Lower lobe of right lung (tissue), 2 donors: ENCODE measurements at regions not wholly inside any gene's neighbourhood (a gene's known extent, or its start where the extent isn't known, plus 50 kb on each side); places are given as distances from the start of the nearest gene placed in this dataset.

ENCODE experiments used
- ATAC-seq, 2 donors: fragments of 200-7000 bp; cut with Tn5 transposase; one replicate each; pipeline ENCODE4 v1.9.1; 2020 to 2022; ENCODE audit warnings: mild to moderate bottlenecking in 2 of 2, moderate library complexity in 2 of 2
- DNase-seq: peaks from one replicate; pipeline ENCODE4 v3.0.0-alpha.2; 2020
- H3K27ac ChIP-seq: fragments of 200-600 bp; one replicate; pipeline ENCODE4 v1.8.0; 2022
- H3K27me3 ChIP-seq: fragments of 200-600 bp; one replicate; pipeline ENCODE4 v1.8.0; 2022; ENCODE audit warnings: low read depth
- H3K36me3 ChIP-seq: fragments of 200-600 bp; one replicate; pipeline ENCODE4 v1.8.0; 2022; ENCODE audit warnings: mild to moderate bottlenecking
- H3K4me1 ChIP-seq: fragments of 200-600 bp; one replicate; pipeline ENCODE4 v1.8.0; 2022
- H3K4me3 ChIP-seq: fragments of 200-600 bp; one replicate; pipeline ENCODE4 v1.8.0; 2022; ENCODE audit warnings: mild to moderate bottlenecking
- H3K9me3 ChIP-seq: fragments of 200-600 bp; one replicate; pipeline ENCODE4 v1.8.0; 2022
- intact Hi-C: fragments of 100-400 bp; cut with DNase I; formaldehyde crosslinking; loops from one replicate; pipeline ENCODE4 v1.11.0; 2022
- TF ChIP-seq, protein P1 (sequence below): fragments of 200-600 bp; IDR thresholded peaks from one replicate; pipeline ENCODE4 v1.8.0; 2022; ENCODE audit warnings: antibody characterized with exemption, mild to moderate bottlenecking
- donor health status: DM: no; HTN: yes; CAD: no; lungs with severe emphysema.

- TF ChIP-seq, protein P1, sequence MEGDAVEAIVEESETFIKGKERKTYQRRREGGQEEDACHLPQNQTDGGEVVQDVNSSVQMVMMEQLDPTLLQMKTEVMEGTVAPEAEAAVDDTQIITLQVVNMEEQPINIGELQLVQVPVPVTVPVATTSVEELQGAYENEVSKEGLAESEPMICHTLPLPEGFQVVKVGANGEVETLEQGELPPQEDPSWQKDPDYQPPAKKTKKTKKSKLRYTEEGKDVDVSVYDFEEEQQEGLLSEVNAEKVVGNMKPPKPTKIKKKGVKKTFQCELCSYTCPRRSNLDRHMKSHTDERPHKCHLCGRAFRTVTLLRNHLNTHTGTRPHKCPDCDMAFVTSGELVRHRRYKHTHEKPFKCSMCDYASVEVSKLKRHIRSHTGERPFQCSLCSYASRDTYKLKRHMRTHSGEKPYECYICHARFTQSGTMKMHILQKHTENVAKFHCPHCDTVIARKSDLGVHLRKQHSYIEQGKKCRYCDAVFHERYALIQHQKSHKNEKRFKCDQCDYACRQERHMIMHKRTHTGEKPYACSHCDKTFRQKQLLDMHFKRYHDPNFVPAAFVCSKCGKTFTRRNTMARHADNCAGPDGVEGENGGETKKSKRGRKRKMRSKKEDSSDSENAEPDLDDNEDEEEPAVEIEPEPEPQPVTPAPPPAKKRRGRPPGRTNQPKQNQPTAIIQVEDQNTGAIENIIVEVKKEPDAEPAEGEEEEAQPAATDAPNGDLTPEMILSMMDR = no peak
- no peaks in the 10 kb centered on the region for H3K36me3 ChIP-seq
- H3K4me1 ChIP-seq = no peaks in the 10 kb centered on the region
- no peaks in the 10 kb centered on the region for H3K27me3 ChIP-seq
- H3K4me3 ChIP-seq = no peak overlapping the region
- no peak for ATAC-seq
- intact Hi-C loops = no loop called here
- no peak overlapping the region for H3K27ac ChIP-seq
- no peaks in the 10 kb centered on the region for H3K9me3 ChIP-seq
- no peak for DNase-seq
Observed at GRCh38 chr3:1623896-1624295, 474.8 kb upstream of the CNTN4 start.

- H3K36me3 ChIP-seq = no peaks in the 10 kb centered on the region
- no peaks in the 10 kb centered on the region for H3K9me3 ChIP-seq
- H3K4me1 ChIP-seq = no peaks in the 10 kb centered on the region
- H3K4me3 ChIP-seq = no peak overlapping the region
- TF ChIP-seq, protein P1 = no peak
- DNase-seq = no peak
- H3K27ac ChIP-seq = no peak overlapping the region
- H3K27me3 ChIP-seq = no peaks in the 10 kb centered on the region
- intact Hi-C loops = no loop called here
- ATAC-seq = no peak
Observed at GRCh38 chr3:1632128-1632527, 466.5 kb upstream of the CNTN4 start.

DNA sequence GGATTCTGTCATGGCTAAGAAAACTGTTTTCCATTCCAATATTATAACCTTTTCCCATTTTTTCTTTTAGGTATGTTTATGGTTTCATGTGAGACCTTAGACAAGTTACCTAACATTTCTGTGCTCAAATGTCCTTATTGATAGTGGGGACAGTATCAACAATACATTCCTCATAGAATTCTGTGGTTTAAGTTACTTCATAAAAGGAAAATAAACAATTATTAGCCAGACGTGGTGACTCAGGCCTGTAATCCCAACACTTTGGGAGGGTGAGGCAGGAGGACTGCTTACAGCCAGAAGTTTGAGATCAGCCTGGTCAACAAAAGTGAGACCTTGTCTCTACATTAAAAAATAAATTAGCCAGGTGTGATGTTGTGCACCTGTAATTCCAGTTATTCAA lies 436.8 kb upstream of the CNTN4 start:
- TF ChIP-seq, protein P1 = no peak
- H3K9me3 ChIP-seq = no peaks in the 10 kb centered on the region
- intact Hi-C loops = no loop called here
- no peak for DNase-seq
- no peak overlapping the region for H3K4me3 ChIP-seq
- no peak overlapping the region for H3K27ac ChIP-seq
- no peak for ATAC-seq
- no peaks in the 10 kb centered on the region for H3K27me3 ChIP-seq
- no peaks in the 10 kb centered on the region for H3K36me3 ChIP-seq
- H3K4me1 ChIP-seq = no peaks in the 10 kb centered on the region

- intact Hi-C loops = no loop called here
- H3K27ac ChIP-seq = no peak overlapping the region
- no peak for ATAC-seq
Observed at GRCh38 chr3:1664266-1664665, 434.4 kb upstream of the CNTN4 start.

DNA sequence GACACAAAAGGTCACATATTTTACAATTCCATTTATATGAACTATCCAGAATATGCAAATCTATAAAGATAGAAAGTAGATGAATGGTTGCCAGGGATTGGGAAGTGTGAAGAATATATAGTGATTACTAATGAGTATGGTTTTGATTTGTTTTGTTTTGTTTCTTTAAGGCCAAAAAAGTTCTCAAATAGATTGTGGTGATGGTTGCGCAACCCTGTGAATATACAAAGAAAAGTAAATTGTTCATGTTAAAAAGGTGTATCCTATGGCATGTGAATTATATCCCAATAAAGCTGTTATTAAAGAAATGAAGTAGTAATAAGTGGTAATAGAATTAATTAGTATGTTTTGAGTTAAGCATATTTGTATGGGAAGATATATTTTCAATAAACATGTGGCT lies 431.8 kb upstream of the CNTN4 start:
- Histone ChIP-seq H3K4me3 (no peak overlapping the region), H3K4me1 (no peaks in the 10 kb centered on the region), H3K27me3 (no peaks in the 10 kb centered on the region), H3K9me3 (no peaks in the 10 kb centered on the region), H3K27ac (no peak overlapping the region), H3K36me3 (no peaks in the 10 kb centered on the region)
- DNase-seq (no peak), ATAC-seq (no peak)
- intact Hi-C loops = no loop called here
- TF ChIP-seq, protein P1 = no peak

More at GRCh38 chr3:1664266-1664665, 434.4 kb upstream of the CNTN4 start:
- Histone ChIP-seq H3K36me3 (no peaks in the 10 kb centered on the region), H3K9me3 (no peaks in the 10 kb centered on the region), H3K4me3 (no peak overlapping the region), H3K4me1 (no peaks in the 10 kb centered on the region), H3K27me3 (no peaks in the 10 kb centered on the region)
- no peak for DNase-seq
- TF ChIP-seq, protein P1 = no peak
